GM21360 (cell line): ENCODE measurements at regions not wholly inside any gene's neighbourhood (a gene's known extent, or its start where the extent isn't known, plus 50 kb on each side); places are given as distances from the start of the nearest gene placed in this dataset.

Experiments
- ATAC-seq: cut with Tn5 transposase; IDR thresholded peaks from one replicate; pipeline ENCODE4 v1.9.1; 2021; ENCODE audit warnings: mild to moderate bottlenecking, moderate library complexity; ENCODE audit not compliant: unreplicated experiment

- ATAC-seq = no peak
These were observed 399.4 kb downstream of the PTPRU start for GRCh38 chr1:29635501-29636263.

- ATAC-seq = no peak
These were observed 398.5 kb downstream of the PTPRU start for GRCh38 chr1:29634746-29635335.

DNA sequence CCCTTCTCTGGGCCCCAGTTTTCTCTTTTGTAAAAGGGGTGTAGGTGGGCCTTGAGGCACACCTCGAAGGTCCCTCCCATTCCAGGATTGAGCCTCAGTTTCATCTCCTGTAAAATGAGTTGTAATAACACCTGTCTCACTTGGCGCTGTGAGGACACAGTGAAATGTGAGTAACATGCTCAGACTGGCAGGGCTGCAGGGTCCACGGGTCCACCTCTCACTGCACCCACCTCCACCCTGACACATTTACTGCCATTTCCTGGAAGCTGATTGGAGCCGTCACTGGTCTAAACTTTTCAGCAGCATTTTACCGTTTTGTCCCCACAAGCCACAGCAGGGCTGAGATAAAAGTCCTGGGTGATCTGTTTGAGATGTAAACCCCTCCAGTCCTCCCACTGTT lies 398.0 kb downstream of the PTPRU start:
- ATAC-seq = no peak

- no peak for ATAC-seq
These were observed 397.4 kb downstream of the PTPRU start for GRCh38 chr1:29633771-29634170.

DNA sequence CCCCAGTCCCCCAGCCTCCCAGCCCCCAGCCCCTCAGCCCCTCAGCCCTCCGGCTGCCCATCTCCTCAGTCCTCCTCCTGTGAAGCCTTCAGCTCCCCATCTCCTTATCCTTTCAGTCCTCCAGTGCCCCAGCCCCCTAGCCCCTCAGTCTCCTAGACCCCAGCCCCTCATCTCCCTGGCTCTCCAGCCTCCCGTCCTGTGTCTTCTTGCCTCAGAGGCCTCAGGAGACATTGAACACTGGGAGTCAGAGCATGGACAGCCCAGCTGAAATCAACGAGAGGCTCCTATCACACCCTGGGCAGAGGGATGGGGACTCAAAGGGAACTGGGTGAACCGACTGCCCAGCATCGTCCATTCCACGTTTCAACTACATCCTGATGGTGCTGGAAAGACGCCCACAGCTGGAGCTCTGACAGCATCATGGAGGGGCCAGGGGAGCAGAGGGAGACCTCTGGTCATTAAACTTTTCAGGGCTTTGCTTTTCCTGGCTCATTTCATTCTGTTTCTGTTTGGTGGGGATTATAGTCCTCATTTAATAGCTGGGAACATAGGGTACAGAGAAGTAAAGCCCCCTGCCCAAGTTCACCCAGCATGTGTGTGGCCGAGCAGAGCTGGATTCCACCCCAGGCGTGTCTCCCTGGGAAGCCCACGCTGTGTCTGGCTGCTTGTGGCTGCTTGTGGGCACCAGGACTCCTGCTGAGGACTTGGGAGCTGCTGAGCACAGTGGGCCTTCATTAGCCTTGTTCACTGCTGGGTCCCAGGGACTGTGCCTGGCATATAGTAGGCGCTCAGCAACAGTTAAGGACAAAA lies 396.7 kb downstream of the PTPRU start:
- ATAC-seq = no peak

DNA sequence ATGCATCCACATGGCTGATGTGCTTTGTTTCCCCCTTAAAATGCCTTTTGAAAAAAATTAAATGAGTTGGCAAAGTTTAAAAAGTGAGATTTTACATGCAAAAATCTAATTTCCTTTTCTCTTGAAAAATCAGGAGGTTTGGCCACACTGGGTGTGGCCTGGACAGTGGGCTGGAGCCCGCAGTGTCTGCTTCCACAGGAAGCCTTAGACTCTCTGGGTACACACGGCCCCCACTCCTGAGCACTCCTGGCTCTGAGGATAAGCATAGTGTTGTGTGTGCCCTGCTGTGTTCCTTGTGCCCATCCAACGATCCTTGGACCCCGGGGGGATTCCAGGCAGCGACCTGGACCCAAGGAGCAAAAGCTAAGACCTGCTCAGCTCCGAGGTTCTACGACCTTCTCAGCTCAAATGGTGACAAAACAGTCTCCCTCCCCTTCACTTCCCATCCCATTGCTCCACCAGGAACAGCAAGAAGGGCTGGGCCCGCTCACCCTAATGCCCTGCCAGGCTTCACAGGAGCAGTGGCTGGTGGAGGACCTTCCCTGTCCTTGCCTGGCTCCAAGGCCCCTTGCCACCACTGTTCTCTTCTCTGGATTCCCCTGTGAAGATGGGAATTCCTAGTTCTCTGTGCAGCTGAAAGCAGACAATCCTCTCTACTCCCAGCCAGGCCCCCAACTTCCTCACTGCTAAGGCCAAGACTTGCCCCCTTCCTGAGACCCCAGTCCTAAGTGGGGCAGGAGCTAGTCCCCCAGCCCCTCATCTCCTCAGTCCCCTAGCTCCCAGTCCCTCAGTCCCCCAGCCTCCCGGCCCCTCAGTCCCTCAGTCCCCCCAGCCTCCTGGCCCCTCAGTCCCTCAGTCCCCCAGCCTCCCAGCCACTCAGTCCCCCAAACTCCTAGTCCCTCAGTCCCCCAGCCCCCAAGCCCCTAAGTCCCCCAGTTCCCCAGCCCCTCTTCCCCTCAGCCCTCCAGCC lies 395.8 kb downstream of the PTPRU start:
- no peak for ATAC-seq

DNA sequence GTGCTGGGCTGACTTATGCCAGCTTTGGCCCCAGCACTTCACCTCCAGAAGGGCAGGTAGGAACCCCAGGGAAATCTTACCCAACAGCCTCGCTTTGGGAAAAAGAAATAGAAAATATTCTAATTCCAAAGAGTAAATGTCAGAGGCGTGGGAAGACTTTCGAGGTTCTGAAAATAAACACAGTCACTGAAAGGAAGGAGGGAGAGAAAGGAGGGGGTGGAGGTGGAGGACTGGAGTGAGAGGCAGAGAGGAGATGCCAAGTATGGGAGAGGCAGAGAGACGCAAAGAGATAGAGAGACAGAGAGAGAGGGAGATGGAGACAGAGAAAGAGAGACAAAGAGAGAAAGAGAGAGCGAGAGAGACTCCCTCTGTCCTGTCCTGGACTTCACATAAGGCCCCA lies 395.0 kb downstream of the PTPRU start:
- ATAC-seq = no peak

- ATAC-seq = no peak
These were observed 394.4 kb downstream of the PTPRU start for GRCh38 chr1:29630756-29631155.

DNA sequence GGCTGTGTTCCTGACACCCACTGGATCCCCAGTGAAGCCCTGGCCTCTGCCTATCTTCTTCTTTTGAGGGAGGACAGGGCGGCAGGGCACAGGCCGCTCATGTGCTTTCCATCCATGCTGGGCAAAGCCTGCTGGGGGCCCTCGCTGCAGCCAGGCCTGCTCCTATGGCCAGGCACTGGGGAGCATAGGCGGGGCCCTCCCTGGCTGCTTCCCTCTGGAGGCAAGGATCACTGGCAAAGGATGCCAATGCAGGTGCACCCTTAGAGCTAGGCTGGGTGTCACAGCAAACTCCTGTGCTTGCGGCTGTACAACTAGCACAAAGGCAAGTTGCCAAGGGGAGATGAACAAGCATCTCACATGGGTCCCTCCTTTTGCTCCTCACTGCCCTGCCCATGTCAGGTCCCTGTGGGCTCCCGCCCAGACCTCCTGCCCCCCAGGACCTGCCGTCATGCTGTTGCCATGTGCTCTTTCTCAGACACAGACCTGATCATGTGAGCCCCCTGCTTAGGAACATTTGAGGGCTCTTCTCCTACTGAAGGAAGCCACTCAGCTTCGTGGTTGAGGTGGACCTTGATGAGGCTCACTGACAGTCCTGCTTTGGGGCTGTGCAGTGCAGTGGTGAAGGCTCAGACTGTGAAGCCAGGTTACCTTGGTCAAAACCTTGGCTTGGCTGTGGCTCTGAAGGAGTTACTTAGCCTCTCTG lies 393.6 kb downstream of the PTPRU start:
- no peak for ATAC-seq

DNA sequence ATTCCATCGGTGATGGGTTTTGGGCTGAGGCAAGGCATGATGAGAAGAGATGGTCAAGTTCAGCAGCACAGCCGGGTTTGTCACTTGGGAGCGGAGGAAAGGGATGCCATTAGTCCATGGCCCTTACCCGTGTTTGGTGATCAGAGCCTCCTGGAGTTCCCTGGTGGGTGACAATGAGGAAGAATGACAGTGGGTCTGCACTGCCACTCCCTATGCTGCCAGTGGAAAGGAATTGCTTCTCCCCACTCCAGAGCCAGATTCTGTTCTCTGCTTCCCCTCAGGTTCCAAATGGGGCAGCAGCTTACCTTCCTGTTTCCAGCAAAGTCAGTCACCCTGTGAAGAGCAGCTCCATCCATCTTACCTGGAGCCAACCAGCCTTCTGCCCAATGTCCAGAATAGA lies 393.1 kb downstream of the PTPRU start:
- no peak for ATAC-seq

DNA sequence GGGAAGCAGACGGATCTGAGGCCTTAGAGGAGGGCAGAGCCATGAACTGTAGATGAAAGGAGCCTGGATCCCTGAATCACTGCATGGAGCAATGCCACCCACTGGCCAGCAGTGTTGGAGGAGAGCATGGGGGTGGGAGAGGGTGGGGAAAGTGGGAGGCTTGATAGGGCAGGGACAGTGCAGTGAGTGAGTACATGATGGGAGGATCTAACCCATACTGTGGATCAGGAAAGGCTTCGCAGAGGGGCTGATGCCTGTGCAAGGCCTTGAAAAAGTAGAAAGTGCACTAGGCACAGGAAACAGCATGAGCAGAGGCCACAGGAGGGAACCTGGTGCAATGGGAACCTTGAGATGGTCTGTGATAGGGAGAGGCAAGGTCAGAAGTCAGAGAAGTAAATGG lies 391.9 kb downstream of the PTPRU start:
- no peak for ATAC-seq

DNA sequence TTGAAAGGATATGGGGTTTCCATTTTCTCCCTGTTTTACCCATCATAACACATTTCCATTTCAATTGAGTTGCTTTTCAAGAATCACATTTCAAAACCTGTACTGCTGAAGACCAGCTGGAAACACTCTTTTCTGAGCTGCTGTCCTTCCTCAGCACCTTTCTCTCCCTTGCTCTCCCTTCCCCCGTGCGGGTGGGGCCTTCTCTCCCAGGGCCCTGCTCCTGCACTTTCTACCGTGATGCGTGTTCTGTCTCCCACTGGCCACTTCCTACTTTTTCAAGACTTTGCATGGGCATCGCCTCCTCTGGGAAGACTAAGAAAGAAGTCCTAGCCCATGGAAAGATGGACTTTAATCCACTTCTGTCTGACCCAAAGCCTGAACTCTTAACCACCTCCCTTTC lies 390.4 kb downstream of the PTPRU start:
- ATAC-seq = no peak

DNA sequence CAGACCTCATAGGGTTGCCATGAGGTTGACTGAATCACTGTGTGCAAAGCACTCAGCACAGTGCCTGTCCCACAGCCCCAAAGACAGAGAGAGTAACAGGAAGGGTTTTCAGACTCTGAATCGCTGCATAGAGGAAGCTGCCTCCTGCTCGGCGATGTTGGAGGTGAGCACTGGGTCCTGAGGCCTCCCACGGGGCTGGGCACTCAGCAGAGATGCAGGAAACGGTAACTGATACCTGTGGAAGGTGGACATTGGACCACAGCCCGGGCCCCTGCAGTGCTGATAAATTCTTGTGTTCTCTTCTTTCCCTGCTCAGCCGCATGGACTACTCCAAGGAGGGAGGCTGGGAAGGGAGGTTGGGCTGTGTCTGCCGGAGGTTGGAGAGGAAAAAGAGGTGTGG lies 389.7 kb downstream of the PTPRU start:
- ATAC-seq = no peak

DNA sequence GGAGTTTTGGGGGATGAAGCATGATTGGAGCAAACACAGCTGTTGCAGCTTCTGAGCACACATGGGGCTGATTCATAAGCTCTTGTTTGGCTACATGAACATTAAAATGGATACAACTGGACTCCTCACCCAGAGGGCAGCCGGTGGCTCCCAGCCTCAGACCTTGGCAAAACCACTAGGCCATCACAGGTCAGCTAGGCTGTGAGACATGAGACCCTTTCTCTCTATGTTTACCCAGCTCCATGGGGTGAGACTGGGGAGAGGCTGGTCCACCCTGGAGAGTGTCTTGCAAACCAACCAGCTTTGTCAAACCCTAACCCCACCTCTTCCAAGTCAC lies 388.7 kb downstream of the PTPRU start:
- ATAC-seq = no peak

GRCh38 chr1:29624320-29625083 lies 388.2 kb downstream of the PTPRU start:
- no peak for ATAC-seq

DNA sequence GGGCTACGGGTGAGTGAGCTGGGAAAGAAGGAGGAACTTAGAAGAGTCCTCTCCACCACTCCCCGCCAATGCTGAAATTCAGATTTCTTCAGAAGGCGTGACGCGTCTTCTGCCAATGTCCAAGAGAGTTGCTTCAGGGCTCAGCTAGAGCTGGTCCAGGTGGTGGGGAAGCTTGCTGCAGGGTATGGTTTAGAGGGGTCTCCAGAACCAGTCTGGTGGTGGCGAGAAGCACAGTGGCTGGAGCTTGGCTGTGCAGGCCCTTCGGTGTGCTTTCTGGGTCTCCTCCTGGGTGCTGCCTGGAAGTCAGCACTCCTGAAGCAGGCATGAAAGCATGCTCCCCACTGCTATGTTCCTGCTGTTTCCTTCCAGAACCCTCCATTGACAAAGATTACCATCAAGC lies 387.2 kb downstream of the PTPRU start:
- ATAC-seq = no peak

DNA sequence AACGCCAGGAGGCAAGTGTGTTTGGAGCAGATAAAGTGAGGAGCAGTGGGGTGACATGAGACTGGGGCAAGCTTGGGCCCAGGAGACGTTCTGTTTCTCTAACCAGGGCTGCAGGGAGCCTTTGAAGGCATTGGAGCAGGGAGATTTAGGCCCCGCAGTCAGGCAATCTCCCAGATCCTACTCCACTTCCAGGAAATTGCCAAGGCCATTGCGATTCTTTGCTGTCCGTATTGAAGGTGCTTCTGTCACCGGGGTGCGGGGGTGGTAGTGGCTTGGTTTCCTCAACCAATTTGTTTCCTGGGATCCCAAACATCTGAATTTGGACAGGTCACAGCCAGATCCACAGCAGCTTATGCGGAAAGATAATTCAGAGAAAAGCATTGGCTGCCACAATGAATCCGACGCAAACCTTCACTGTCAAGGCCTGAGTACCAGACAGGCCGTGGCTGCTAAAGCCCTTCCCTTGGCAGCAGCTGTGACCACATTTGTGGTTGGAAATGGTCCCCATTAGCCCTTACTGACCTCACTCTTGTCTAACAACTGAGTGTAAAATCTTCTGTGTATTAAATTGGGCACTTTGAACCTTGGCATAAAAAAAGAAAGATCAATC lies 385.6 kb downstream of the PTPRU start:
- ATAC-seq = no peak

GRCh38 chr1:29620631-29621030 lies 384.3 kb downstream of the PTPRU start:
- no peak for ATAC-seq

- no peak for ATAC-seq
These were observed 370.9 kb downstream of the PTPRU start for GRCh38 chr1:29607236-29607635.
